ENCODE measurements at regions not wholly inside any gene's neighbourhood (a gene's known extent, or its start where the extent isn't known, plus 50 kb on each side); places are given as distances from the start of the nearest gene placed in this dataset.

DNA sequence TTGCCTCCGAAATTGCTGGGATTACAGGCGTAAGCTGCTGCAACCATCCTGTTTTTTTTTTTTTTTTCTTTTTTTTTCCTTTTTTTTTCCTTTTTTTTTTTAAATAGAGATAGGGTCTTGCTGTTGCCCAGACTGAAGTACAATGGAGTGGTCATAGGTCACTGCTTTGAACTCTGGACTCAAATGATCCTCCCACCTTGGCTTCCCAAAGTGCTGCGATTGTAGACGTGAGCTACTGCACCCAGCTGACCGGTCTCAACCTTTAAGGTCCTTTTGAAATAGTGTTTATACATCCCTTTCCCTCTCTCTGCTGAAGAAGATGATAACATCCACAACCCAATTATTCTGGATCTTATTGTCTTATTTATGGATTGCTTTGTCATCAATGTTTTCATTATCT is 548.7 kb downstream of the GBA3 start:
- no peak for DNase-seq

DNA sequence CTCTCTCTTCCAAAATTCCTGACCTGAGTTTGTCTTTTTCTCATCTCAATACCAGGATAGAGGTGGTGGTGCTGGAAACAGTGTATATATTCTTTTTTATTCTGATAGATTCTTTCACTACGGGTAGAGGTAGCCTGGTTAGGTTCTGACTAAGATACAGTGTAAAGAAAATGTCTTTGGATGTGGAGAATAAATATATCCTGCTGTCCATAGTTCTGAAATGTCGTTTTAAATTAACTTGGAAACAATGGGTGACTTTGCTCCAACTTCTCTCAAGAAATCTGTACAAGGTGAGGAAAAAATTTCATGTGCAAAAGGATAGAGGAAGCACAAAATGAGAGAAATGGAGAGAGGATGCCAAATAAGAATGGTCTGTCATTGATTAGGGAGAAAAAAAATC is 546.1 kb downstream of the GBA3 start:
- no peak for DNase-seq

DNA sequence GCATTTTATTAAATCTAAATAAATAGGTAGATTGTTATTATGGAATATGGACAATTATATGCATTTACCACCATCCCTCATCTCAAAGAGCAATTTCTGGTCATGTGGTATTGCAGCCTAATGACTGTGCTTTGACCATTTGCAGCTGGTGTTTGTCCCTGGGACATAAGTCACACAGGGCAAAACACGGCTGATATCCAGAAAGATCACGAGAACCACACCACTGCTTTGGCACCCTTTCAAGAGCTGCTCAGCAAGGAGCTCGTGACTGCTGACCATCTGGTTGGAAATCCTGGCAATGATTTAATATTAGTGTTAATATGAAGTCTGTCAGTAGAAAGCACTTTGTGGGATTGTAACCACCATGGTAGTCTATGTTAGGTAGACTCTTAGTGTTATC is 545.0 kb downstream of the GBA3 start:
- no peak for DNase-seq

DNA sequence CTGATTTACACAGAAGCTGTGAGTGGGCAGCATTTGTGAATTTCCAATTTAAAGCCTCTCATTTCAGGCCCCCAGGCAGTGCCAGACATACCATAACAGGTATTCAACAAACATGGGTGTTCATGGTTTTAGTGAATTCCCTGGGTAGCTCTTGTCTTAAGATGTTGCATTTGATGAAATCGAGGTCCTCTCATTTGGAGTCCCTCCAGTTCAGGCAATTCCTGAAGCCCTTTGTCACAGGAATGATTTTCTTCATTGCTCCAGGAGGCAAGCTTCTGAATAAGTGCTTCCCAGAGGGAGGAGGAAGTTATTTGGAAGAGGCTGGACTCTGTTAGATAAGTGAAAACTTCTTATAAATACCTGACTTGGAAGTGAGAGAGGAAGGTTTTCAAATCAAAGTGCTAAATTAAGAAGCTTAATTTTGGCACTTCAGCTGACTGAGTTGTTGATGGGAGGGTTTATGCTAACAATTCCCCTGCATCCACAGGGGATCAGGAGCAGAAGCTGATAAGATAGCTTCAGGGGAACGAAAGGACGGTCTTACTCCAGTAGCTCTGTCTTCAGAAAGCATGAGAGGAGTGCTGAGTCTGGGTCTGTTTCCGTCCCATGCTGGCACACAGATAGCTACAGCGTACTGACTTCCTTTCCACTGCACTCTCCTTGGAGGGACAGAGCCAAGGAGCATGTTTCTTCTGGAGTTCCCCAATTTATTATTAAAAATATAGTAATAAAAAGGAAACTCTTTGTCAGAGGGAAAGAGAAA is 543.1 kb downstream of the GBA3 start:
- DNase-seq: peak; percentile 38

DNA sequence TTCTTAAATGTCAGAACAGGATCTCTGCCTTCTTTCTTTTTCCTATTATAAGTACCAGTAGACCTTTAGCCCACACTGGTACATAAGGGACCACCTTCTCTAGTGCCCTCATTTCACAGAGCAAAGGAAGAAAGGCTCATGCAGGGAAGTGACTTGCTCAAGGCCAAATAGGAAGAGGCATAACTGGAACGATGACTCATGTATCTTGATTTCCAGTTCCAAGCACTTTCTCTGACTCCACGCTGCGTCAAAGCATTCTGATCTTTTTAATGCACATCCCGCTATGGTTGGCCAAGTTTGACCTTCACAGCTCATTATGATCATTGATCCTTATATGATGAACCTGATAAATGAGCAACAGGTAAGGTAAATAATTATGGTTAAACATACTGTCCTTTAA is 542.0 kb downstream of the GBA3 start:
- peak; percentile 3 for DNase-seq

DNA sequence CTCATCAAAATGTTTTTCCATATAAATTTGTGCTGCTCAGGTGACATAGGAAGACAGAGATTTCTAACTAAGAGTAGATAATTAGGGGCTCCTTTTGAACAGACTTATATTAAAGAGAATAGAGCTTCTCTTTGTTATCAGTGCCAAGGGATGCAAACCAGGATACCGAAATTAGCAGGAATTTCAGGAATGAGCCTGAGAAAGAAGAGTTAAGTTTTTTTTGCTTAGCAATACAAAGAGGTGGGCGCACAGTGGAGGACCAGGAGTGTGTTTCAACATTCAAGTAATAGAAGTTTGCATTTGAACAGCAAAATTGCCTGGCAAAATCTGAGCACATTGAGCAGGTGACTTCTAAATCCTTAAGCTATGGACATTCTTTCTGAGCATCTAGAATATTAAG is 541.3 kb downstream of the GBA3 start:
- DNase-seq: no peak

DNA sequence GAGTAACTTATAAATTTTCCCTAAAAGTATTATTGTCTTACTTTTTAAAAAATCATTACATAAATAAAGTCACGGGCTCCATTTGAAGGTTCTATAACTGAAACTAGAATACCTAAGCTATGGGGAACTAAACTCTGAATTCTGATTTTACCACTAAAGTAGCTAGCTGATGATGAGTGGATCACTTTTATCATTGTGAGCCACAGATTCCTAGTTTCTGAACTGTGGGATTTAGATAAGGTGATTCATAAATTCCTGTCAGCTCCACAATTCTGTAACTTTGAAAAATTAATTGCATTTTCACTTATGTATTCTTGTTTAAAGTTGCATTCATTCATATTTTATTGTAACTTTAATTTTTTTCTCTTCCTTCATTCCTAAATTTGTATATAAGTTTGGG is 540.9 kb downstream of the GBA3 start:
- peak; percentile 7 for DNase-seq

DNA sequence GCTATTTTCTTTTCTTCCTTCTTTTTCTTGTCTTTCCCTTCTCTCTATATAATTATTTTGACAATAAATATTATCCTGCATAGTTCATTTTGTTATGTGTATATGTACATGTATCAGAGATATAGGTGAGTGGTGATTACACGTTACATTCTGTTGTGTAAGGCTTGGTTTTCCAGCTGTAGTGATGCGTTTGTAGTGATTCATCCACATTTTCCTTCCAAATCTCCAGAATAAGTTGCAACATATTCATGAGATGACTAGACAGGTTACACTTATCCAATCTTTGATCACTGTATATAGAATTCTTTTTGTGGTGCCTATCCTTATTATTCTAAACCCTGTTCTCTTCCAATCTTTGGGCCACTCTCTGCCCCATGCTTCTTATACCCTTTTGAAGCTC is 540.2 kb downstream of the GBA3 start:
- peak; percentile 44 for DNase-seq

DNA sequence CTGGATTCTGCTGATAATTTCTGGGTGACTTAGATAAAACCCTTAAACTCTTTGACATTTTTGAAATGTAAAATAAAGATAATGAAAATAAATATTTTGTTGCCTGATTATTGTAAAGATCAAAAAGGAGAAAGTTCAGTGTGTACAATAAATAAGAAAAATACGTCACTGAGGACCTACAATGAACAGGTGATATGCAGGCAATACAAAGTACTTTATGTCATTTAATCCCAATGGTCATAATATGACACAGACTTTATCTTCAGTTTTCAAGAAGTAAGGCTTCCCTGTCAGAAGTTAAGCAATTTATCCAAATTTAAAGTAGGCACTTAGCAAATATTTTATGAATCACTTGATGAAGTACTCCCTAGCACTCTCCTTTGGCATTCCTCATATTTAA is 532.8 kb downstream of the GBA3 start:
- DNase-seq: no peak

DNA sequence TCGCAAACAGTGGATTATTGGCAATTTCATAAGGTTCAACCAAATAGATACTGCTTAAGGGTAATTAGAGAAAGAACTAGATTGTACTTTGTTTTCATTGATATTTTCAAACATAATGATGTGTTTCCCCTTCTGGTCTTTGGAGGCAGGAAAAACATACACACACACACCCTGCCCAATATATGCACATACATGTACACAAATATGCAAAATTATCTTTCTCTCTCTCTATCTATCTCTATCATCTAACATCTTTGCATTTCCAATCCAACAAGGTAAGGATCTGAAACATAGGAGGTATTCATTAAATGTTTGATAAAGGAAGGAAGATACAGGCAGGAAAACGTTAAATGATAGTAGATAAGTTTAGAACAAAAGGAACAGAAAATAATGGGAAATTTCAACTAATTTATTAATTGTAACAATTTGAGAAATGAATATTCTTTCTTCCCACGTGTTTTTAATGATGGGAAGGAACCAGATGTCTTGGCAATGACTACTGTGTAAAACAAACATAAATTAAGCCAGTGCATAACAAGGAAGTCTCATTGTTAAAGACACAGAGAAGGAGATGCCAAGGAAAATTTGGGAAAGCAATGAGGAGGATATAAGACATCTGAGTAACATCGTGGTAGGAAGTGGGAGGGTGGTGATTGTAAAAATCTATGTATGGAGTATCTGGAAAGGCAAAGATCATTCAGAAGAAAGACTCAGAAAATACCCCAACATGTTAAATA is 532.1 kb downstream of the GBA3 start:
- DNase-seq: no peak

DNA sequence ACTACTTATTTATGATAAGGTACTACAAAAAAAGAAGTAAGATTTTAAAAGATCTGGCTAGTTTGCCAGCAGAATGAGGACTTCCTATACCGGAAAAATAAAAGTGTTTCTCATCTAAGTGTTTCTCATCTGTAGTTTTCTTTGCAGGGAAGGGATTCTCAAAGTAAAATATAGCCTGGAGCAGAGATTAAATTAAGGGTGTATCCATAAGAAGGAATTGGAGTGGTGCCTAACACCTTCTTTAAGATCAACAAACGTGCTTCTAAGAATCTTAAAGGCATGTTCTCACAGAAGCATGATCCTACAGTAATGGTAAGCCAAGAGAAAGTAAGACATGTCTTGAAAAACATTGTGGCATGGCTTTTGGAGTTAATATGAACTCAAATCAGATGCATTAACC is 528.2 kb downstream of the GBA3 start:
- no peak for DNase-seq

DNA sequence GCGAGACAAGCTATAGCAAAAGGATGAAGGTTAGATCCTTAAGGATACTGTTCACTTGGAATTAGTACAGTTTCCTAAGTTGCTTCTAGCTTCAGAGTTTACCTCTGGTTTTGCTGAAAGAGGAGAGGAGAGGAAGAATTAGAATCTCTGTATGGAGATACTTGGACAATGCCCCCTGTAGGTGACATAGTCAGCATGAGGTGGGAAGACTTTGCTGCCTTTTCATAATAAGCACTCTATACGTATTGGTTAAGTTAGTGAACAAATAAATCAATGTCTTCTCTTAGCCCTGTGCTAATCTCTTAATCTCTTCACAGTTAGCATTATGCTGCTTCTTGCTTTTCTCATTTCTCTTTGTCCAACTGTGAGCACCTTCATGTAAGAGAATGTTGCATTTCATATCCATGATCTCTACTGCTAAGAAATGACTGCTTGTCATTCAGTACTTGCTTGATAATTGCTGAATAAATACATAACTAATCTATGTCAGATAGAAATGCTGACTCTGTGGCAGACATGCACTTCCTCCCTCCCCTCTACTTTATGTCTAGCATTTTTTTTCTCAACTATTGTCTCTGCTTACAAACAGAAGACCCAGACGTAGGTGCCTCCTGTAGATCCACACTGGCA is 527.2 kb downstream of the GBA3 start:
- no peak for DNase-seq

DNA sequence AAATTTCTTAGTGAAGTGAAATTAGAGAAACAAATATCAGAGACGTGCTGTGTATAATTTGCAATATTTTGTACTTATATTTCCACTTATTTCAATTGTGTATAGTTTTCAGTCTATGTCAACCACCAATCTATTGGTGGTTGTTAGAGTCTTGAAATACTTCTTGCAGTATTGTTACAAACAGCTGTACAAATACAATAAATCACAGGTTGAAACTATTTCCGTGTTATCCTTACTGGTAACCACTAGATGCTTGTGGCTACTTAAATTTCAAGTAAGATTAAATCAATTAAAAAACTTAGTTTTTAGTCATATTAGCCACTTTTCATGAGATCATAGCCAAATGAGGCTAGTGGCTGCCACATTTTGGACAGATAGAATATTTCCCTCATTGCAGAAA is 520.5 kb downstream of the GBA3 start:
- no peak for DNase-seq

DNA sequence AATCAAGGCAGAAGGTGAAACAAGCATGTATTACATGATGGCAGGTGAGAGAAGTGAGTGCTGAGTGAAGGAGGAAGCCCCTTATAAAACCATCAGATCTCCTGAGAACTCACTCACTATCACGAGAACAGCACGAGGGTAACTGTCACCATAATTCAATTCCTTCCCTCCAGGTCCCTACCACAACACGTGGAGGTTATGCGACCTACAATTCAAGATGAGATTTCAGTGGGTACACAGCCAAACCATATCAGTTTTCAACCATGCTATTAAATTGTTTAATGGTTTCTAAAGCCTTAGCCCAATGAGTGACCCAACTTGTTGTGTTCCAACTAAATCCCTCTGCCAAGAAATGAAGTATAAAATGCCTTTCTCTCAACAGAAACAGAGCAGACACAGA is 519.8 kb downstream of the GBA3 start:
- no peak for DNase-seq

DNA sequence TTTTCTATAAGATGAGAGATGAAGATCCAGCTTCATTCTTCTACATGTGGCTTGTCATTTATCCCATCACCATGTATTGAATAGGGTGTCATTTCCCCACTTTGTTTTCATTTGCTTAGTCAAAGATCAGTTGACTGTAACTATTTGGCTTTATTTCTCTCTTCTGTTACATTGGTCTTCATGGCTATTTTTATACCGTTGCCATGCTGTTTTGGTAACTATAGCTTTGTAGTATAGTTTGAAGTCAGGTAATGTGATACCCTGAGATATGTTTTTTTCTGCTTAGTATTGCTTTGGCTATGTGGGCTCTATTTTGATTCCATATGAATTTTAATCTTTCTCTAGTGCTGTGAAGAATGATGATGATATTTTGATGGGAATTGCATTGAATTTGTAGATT is 514.3 kb downstream of the GBA3 start:
- DNase-seq: no peak

DNA sequence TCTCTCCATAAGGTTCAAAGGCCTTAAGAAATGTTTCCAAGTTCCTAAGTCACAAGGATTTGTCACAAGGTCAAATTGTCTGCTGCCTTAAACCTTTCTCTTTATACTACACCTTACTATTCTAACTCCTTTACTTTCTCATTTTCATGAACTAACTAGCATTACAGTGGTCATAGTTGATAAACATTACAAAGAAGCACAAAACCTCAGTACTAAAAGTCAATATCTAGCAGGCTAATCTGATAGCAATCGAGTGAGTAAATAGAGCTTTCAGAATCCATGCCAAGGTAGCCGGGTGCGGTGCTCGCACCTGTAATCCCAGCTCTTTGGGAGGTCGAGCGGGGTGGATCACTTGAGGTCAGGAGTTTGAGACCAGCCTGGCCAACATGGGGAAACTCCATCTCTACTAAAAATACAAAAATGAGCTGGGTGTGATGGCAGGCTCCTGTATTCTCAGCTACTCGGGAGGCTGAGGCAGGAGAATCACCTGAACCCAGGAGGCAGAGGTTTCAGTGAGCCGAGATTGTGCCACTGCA is 510.0 kb downstream of the GBA3 start:
- no peak for DNase-seq

DNA sequence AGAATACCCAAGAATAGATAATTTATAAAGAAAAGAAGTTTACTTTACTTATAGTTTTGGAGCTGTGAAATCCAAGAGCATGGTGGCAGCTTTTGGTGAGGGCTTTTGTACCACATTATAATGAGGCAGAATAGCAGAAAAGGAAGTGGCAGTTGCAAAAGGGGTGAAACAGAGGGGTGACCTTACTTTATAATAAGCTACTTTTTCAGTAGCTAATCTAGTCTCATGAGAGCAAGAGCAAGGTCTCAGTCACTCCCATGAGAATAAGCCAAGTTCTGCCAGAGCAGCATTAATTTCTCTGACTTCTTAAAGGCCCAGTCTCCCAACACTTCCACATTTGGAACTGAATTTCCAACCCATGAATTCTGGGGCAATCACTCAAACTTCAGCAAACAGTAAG is 502.0 kb downstream of the GBA3 start:
- no peak for DNase-seq

DNA sequence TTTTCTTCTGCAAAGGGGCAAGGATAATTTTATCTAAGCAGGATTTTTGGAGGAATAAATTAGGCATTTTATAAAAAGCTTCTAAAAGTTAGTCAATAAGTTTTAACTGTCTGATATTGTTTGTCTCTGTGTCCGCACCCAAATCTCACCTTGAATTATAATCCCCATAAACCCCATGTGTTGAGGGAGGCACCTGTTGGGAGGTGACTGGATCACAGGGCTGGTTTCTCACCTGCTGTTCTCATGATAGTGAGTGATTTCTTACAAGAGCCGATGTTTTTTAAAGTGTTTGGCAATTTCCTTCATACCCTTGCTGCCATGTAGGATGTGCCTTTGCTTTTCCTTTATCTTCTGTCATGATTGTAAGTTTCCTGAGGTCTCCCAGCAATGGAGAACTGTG is 481.4 kb downstream of the GBA3 start:
- DNase-seq: no peak

DNA sequence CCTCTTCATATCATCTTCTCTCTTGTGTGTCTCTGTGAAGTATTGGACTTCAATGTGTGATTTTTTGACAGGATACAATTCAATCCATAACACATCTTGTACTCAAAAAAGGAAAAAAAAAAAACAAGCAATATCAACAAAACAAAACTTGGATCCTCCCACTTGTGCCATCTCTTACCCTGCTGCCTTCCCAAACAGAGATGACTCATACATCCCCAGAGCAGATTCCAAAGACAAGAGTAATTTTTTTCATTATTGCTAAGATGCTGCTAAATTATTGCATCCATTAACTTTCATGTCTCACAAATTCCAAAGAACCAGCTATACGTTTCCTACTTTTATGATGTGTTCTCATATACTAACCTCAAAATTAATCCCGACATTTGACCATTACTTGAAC is 479.2 kb downstream of the GBA3 start:
- peak; percentile 52 for DNase-seq

DNA sequence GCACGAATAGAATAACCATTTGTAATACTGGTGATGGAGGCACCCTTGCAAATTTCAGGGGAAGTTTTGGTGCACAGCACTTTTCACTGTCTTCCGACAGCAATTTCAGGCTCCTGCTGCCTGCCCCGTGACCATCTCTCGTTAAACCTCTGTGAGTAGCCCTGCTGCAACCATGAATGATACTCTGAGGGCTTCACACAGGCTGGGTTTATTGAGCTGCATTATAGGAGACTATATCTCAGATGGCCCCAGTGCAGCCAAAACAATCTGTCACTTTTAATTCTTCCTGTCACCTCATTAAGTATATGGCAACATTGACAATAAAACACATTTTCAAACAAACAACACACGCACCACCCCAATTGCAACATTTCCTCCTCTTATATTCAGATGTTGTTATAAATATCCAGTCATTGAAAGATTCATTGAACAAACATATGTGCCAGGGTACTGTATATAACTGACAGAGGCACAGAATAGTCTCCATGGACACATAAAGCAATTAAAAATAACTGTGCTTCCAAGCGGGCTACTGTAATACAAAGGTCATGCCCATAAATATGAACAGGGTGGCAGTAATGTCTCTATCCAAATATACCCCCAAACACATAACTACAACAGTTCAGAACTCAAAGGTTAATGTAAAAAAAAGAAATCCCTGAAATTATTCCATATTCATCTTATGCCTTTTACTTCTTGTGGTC is 477.0 kb downstream of the GBA3 start:
- DNase-seq: no peak

DNA sequence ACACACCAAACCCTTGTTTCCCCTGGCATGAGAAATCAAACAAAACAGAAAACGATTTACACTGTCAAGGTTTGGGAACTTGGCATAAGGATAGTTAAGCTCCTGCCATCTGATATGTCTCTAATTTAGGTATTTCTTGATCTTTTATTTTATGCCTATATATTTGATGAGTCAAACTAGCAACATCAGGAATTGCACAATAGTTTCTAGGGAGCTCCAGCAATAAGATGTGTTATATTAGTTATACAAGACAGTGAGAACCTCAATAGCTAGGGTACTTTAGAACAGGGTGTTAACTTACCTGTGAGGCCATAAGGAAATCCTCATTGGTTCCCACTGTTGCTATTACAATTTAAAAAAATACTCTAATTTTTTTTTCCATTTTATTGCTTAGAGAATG is 474.2 kb downstream of the GBA3 start:
- no peak for DNase-seq

DNA sequence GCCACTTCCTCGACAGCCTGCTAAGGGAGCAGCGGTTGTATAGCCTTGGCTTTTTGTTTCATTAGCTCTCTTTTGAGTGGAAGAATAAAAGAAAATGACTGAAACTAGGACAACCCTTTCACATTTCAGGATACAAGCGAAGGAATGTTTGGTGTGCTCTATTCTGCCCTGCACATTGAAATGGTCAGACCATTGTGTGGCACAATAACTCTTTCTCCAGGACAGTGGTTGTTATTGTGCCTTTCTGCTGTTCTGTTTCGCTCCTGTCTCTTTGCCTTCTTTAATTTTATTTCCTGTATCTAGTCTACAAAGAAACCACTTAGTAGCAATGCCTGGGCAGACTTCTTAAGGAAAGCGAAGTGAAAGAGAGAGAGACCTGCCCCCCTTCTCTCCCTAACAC is 473.7 kb downstream of the GBA3 start:
- no peak for DNase-seq

DNA sequence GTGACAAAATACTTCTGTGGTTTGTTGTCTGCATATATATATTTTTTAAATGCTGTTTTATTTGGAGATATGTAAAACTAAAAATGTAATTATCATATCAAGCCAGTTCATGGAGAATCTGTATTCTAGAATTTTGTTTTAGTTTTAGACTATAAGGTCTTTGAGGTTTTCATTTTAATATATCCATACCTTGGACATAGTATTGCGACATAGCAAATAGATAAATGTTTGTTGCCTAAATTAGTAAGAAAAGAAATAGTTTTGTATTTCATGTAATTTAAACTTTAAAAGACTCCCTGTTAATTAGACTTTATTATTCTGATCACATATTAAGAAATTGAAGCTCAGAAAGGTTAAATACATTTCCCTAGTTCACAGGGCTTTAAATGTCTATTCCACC is 472.9 kb downstream of the GBA3 start:
- DNase-seq: no peak

Data from fibroblast of skin of right biceps (primary cell).